K562 (cell line): ENCODE measurements at regions not wholly inside any gene's neighbourhood (a gene's known extent, or its start where the extent isn't known, plus 50 kb on each side); places are given as distances from the start of the nearest gene placed in this dataset.

Experiments used
- ATAC-seq: fragments of 200-7000 bp; cut with Tn5 transposase; 3 replicates; pipeline ENCODE4 v1.9.1; 2020; ENCODE audit warnings: moderate library complexity
- BruUV-seq: library from RNA; stranded (reverse); fragments of 400-500 nt; replicated peaks from 2 replicates; lab custom pipeline; 2021; lab: Mats Ljungman, UMichigan
- CTCF ChIA-PET: fragments of 300-600 bp; formaldehyde crosslinking; extraction: SDS; loops from one replicate; lab custom pipeline; 2021; ENCODE audit warnings: low intra/inter-chr PET ratio; lab: Yijun Ruan, JAX
- POLR2A ChIA-PET: fragments of 300-600, 350-650 bp; sonication (Branson Sonifier 250); formaldehyde crosslinking; extraction: SDS; loops from one replicate; lab custom pipeline; 2021; ENCODE audit warnings: antibody characterized with exemption, inconsistent platforms; lab: Yijun Ruan, JAX
- DNase-seq, 4 experiments: peaks; one replicate each; pipeline versions ENCODE4 v3.0.0 to v3.0.0-alpha.2; 2011 to 2018; ENCODE audit warnings: low spot score in 3 of 4, mixed read lengths in 3 of 4; ENCODE audit errors: extremely low read depth in 1 of 4
- FAIRE-seq: peaks from 2 replicates; lab custom pipeline; 2011; peaks lifted over from hg19 to GRCh38; lab: Jason Lieb, UNC
- H2AFZ ChIP-seq: 2 replicates; pipeline ENCODE4 v1.6.0; 2011; ENCODE audit warnings: low read depth, low read length, control low read depth, inconsistent platforms
- H3K27ac ChIP-seq: fragments of 200-600 bp; 3 replicates; pipeline ENCODE4 v1.8.0; 2011; ENCODE audit warnings: low read depth, mild to moderate bottlenecking, control low read depth, inconsistent platforms, low read length, moderate library complexity, mixed read lengths; ENCODE audit errors: extremely low read depth
- H3K27me3 ChIP-seq, 2 experiments: fragments of 300-600 bp in 1 of 2; 2 replicates in 1 of 2; 3 replicates in 1 of 2; pipeline versions ENCODE4 v1.6.0 to v1.8.0; 2011; ENCODE audit warnings: inconsistent platforms in 2 of 2, low read length in 2 of 2, mild to moderate bottlenecking in 1 of 2, mixed read lengths in 1 of 2, moderate library complexity in 1 of 2; ENCODE audit not compliant: control insufficient read depth in 2 of 2, insufficient read depth in 2 of 2
- H3K36me3 ChIP-seq: fragments of 300-600 bp; 3 replicates; pipeline ENCODE4 v1.8.0; 2011; ENCODE audit warnings: mild to moderate bottlenecking, low read length, inconsistent platforms; ENCODE audit not compliant: control insufficient read depth, insufficient read depth
- H3K4me1 ChIP-seq, 2 experiments: fragments of 200-600 bp in 1 of 2; replicated peaks in 1 of 2; 2 replicates in 1 of 2; 3 replicates in 1 of 2; pipeline versions ENCODE4 v1.5.1 to v1.8.0; 2011; ENCODE audit warnings: inconsistent platforms in 2 of 2, low read length in 2 of 2, mild to moderate bottlenecking in 1 of 2, mixed read lengths in 1 of 2, moderate library complexity in 1 of 2; ENCODE audit not compliant: control insufficient read depth in 2 of 2, insufficient read depth in 2 of 2
- H3K4me2 ChIP-seq: 2 replicates; pipeline ENCODE4 v1.6.1; 2011; ENCODE audit warnings: low read length, control low read depth, inconsistent platforms, mixed read lengths; ENCODE audit not compliant: insufficient read depth
- H3K4me3 ChIP-seq: fragments of 200-600 bp; sonication (generic), shearing (Covaris generic); 2 replicates; pipeline ENCODE4 v1.5.1; 2016; ENCODE audit warnings: control low read depth, inconsistent platforms
- H3K79me2 ChIP-seq: fragments of 200-600 bp; 3 replicates; pipeline ENCODE4 v1.8.0; 2011; ENCODE audit warnings: low read length, inconsistent platforms; ENCODE audit not compliant: control insufficient read depth, insufficient read depth
- H3K9ac ChIP-seq, 2 experiments: 2 replicates each; pipeline versions ENCODE4 v1.6.0 to v1.6.1; 2011; ENCODE audit warnings: low read depth in 2 of 2, low read length in 2 of 2, control low read depth in 1 of 2, inconsistent platforms in 1 of 2, mild to moderate bottlenecking in 1 of 2, mixed read lengths in 1 of 2; ENCODE audit not compliant: insufficient read depth in 1 of 2
- H3K9me1 ChIP-seq: one replicate; pipeline ENCODE4 v1.6.0; 2011; ENCODE audit warnings: inconsistent platforms, mild to moderate bottlenecking, low read length, moderate library complexity; ENCODE audit not compliant: control insufficient read depth, insufficient read depth
- H3K9me3 ChIP-seq: replicated peaks from 2 replicates; pipeline ENCODE4 v1.5.1; 2011; ENCODE audit warnings: low read depth, low read length, inconsistent platforms; ENCODE audit not compliant: control insufficient read depth, insufficient read depth
- H4K20me1 ChIP-seq: replicated peaks from 2 replicates; pipeline ENCODE4 v1.6.1; 2011; ENCODE audit warnings: low read length, inconsistent platforms, mixed read lengths; ENCODE audit not compliant: control insufficient read depth, insufficient read depth
- C11orf30 ChIP-seq: fragments of 450-650 bp; IDR thresholded peaks from 2 replicates; pipeline ENCODE4 v1.6.1; 2016; ENCODE audit warnings: low read depth, mild to moderate bottlenecking
- MAZ ChIP-seq, 2 experiments: fragments of 450-650 bp in 1 of 2; sonication (generic) in 1 of 2; formaldehyde crosslinking; IDR thresholded peaks in 1 of 2; conservative IDR thresholded peaks in 1 of 2; 2 replicates each; pipeline versions ENCODE4 v1.4.0 to v1.5.0; 2020; ENCODE audit warnings: mild to moderate bottlenecking in 1 of 2, missing genetic modification reagents in 1 of 2
- OTX1 ChIP-seq: fragments of 450-650 bp; formaldehyde crosslinking; IDR thresholded peaks from 2 replicates; pipeline ENCODE4 v1.4.0; 2022; ENCODE audit warnings: mild to moderate bottlenecking
- RBM25 ChIP-seq: fragments of 200-400 bp; formaldehyde crosslinking; IDR thresholded peaks from 2 replicates; pipeline ENCODE4 v1.6.1; 2018; ENCODE audit warnings: low read length, low read depth, moderate library complexity; ENCODE audit not compliant: severe bottlenecking
- SMARCB1 ChIP-seq: IDR thresholded peaks from 2 replicates; pipeline ENCODE4 v1.6.1; 2011; ENCODE audit warnings: improper control_type of control experiment, low read depth; ENCODE audit not compliant: insufficient read length
- ZNF174 ChIP-seq: fragments of 250-450 bp; sonication (Bioruptor Pico); IDR thresholded peaks from 2 replicates; pipeline ENCODE4 v1.4.0; 2020; ENCODE audit warnings: mild to moderate bottlenecking
- ZNF212 ChIP-seq: fragments of 450-650 bp; formaldehyde crosslinking; IDR thresholded peaks from 2 replicates; pipeline ENCODE4 v1.4.0; 2020; ENCODE audit warnings: mild to moderate bottlenecking
- ZNF24 ChIP-seq: fragments of 450-650 bp; IDR thresholded peaks from 2 replicates; pipeline ENCODE4 v1.6.1; 2016
- WGBS: fragments of 100-300 bp; shearing (Covaris generic); methylation state at CpG from one replicate; pipeline ENCODE4 v1.1.6; 2016; ENCODE audit warnings: low coverage, mixed read lengths; ENCODE audit not compliant: insufficient coverage; ENCODE audit errors: missing lambda C conversion rate; 5-methylcytosine and 5-hydroxymethylcytosine counted together
- in situ Hi-C: fragments of 300-500 bp; cut with MboI; formaldehyde crosslinking; loops from 4 replicates; pipeline ENCODE4 v1.15.0; 2018; ENCODE audit warnings: inconsistent platforms, mixed read lengths
- intact Hi-C: fragments of 100-400 bp; cut with micrococcal nuclease; formaldehyde crosslinking; loops from 2 replicates; pipeline ENCODE4 v1.14.2; 2022
- TF ChIP-seq, protein P1 (sequence below): fragments of 450-650 bp; IDR thresholded peaks from 2 replicates; pipeline ENCODE4 v1.6.1; 2017; ENCODE audit warnings: mild to moderate bottlenecking, moderate library complexity
- TF ChIP-seq, protein P2 (sequence below), 2 experiments: fragments of 450-650 bp in 1 of 2; sonication (generic) in 1 of 2; formaldehyde crosslinking in 1 of 2; IDR thresholded peaks; 2 replicates each; pipeline versions ENCODE4 v1.7.1 to v1.9.0; 2016 to 2022; ENCODE audit warnings: inconsistent platforms in 1 of 2, mild to moderate bottlenecking in 1 of 2, missing genetic modification reagents in 1 of 2
- TF ChIP-seq, protein P3 (sequence below): sonication (generic); IDR thresholded peaks from 2 replicates; pipeline ENCODE4 v1.6.1; 2016

DNA sequence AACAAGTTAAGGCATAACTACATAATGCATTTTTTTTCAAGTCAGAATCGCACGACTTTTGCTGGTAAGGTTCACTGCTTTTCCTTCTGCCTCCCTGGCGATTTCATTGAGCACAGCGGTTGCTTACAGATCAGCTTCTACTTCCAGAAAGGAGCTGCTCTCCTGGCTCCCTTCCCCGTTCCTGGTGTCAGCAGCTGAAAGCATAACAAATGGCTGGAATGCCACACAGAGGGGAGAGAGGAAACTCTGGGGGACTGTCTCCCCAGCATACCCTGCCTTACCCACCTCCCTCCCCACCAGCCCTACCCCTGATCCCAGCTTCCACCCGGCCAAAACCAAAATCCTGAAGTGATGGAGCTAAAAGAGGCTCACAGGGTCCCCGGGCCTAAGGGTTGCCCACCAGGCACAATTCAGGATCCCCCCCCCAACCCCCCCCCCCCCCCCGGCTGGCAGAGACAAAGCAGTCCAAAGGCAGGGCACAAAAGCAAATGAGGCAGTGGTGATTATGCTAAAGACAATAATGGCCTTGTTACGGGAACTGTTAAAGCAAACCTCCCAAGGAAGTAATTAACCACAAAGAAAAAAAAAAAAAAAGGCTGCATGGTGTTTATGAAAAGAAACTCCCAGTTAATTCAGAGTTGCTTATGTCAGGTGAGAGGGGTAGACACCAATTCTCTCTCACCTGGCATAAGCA is 126.1 kb upstream of the WWC1 start:
- TF ChIP-seq MAZ (CRISPR knock-in tag; conservative IDR thresholded peaks at IDR 0.05 in 1 of 2, IDR thresholded peaks at IDR 0.05 in 1 of 2) (no peak), ZNF174 (CRISPR knock-in tag) (no peak), C11orf30 (no peak), ZNF24 (no peak), OTX1 (CRISPR knock-in tag) (no peak), ZNF212 (CRISPR knock-in tag) (no peak), SMARCB1 (no peak), RBM25 (no peak)
- TF ChIP-seq, protein P1, sequence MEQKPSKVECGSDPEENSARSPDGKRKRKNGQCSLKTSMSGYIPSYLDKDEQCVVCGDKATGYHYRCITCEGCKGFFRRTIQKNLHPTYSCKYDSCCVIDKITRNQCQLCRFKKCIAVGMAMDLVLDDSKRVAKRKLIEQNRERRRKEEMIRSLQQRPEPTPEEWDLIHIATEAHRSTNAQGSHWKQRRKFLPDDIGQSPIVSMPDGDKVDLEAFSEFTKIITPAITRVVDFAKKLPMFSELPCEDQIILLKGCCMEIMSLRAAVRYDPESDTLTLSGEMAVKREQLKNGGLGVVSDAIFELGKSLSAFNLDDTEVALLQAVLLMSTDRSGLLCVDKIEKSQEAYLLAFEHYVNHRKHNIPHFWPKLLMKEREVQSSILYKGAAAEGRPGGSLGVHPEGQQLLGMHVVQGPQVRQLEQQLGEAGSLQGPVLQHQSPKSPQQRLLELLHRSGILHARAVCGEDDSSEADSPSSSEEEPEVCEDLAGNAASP, result no peak
- TF ChIP-seq, protein P2, sequence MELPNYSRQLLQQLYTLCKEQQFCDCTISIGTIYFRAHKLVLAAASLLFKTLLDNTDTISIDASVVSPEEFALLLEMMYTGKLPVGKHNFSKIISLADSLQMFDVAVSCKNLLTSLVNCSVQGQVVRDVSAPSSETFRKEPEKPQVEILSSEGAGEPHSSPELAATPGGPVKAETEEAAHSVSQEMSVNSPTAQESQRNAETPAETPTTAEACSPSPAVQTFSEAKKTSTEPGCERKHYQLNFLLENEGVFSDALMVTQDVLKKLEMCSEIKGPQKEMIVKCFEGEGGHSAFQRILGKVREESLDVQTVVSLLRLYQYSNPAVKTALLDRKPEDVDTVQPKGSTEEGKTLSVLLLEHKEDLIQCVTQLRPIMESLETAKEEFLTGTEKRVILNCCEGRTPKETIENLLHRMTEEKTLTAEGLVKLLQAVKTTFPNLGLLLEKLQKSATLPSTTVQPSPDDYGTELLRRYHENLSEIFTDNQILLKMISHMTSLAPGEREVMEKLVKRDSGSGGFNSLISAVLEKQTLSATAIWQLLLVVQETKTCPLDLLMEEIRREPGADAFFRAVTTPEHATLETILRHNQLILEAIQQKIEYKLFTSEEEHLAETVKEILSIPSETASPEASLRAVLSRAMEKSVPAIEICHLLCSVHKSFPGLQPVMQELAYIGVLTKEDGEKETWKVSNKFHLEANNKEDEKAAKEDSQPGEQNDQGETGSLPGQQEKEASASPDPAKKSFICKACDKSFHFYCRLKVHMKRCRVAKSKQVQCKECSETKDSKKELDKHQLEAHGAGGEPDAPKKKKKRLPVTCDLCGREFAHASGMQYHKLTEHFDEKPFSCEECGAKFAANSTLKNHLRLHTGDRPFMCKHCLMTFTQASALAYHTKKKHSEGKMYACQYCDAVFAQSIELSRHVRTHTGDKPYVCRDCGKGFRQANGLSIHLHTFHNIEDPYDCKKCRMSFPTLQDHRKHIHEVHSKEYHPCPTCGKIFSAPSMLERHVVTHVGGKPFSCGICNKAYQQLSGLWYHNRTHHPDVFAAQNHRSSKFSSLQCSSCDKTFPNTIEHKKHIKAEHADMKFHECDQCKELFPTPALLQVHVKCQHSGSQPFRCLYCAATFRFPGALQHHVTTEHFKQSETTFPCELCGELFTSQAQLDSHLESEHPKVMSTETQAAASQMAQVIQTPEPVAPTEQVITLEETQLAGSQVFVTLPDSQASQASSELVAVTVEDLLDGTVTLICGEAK (IDR thresholded peaks at IDR 0.05), result no peak
- TF ChIP-seq, protein P2 (CRISPR knock-in tag; IDR thresholded peaks at IDR 0.05), result no peak
- TF ChIP-seq, protein P3, sequence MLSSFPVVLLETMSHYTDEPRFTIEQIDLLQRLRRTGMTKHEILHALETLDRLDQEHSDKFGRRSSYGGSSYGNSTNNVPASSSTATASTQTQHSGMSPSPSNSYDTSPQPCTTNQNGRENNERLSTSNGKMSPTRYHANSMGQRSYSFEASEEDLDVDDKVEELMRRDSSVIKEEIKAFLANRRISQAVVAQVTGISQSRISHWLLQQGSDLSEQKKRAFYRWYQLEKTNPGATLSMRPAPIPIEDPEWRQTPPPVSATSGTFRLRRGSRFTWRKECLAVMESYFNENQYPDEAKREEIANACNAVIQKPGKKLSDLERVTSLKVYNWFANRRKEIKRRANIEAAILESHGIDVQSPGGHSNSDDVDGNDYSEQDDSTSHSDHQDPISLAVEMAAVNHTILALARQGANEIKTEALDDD, result no peak

More for the DNA sequence above, 126.1 kb upstream of the WWC1 start:
- DNase-seq, result no peak
- no peak overlapping the region for H3K9ac ChIP-seq
- intact Hi-C loops (no loop called here), in situ Hi-C loops (no loop called here)
- H3K9me3 ChIP-seq, result no peaks in the 10 kb centered on the region
- H2AFZ ChIP-seq, result no peak overlapping the region
- BruUV-seq, result no TSS peak
- H3K4me2 ChIP-seq, result no peak overlapping the region
- no peaks in the 10 kb centered on the region for H3K9me1 ChIP-seq
- H3K79me2 ChIP-seq, result no peaks in the 10 kb centered on the region
- WGBS, result 1% methylated on average over 8 of the region's 9 CpGs
- ChIA-PET POLR2A (no interaction called here), CTCF (no interaction called here)
- no peak overlapping the region for H3K27ac ChIP-seq
- H3K4me3 ChIP-seq, result no peak overlapping the region
- H3K27me3 ChIP-seq, result peaks cover 0 to 6% of the 10 kb centered on the region in 2 experiments; a peak in 2 of 5 replicates
- H3K4me1 ChIP-seq, result no peaks in the 10 kb centered on the region
- no peaks in the 10 kb centered on the region for H3K36me3 ChIP-seq
- no peaks in the 10 kb centered on the region for H4K20me1 ChIP-seq
- FAIRE-seq, result no peak
- no peak for ATAC-seq
